ENCODE measurements at regions not wholly inside any gene's neighbourhood (a gene's known extent, or its start where the extent isn't known, plus 50 kb on each side); places are given as distances from the start of the nearest gene placed in this dataset.

GRCh38 chr2:144240656-144241339 is 279.1 kb downstream of the ZEB2 start:
- DNase-seq, result peak; percentile 18

GRCh38 chr2:144239726-144240125 is 280.2 kb downstream of the ZEB2 start:
- no peak for DNase-seq

GRCh38 chr2:144239306-144239705 is 280.6 kb downstream of the ZEB2 start:
- DNase-seq, result no peak

- no peak for DNase-seq
Observed at GRCh38 chr2:144237830-144238627, 281.9 kb downstream of the ZEB2 start.

- no peak for DNase-seq
Observed at GRCh38 chr2:144237108-144237507, 282.8 kb downstream of the ZEB2 start.

GRCh38 chr2:144235050-144235449 is 284.9 kb downstream of the ZEB2 start:
- no peak for DNase-seq

GRCh38 chr2:144234542-144234871 is 285.4 kb downstream of the ZEB2 start:
- no peak for DNase-seq

- no peak for DNase-seq
Observed at GRCh38 chr2:144233733-144234541, 286.0 kb downstream of the ZEB2 start.

GRCh38 chr2:144233317-144233716 is 286.6 kb downstream of the ZEB2 start:
- DNase-seq, result no peak

GRCh38 chr2:144230448-144231085 is 289.4 kb downstream of the ZEB2 start:
- DNase-seq, result no peak

GRCh38 chr2:144230033-144230432 is 289.9 kb downstream of the ZEB2 start:
- no peak for DNase-seq

GRCh38 chr2:144229296-144229695 is 290.6 kb downstream of the ZEB2 start:
- no peak for DNase-seq

GRCh38 chr2:144227427-144228105 is 292.4 kb downstream of the ZEB2 start:
- no peak for DNase-seq

- DNase-seq, result no peak
Observed at GRCh38 chr2:144225076-144225475, 294.8 kb downstream of the ZEB2 start.

- DNase-seq, result no peak
Observed at GRCh38 chr2:144224472-144224871, 295.4 kb downstream of the ZEB2 start.

GRCh38 chr2:144219979-144220378 is 299.9 kb downstream of the ZEB2 start:
- no peak for DNase-seq

- no peak for DNase-seq
Observed at GRCh38 chr2:144217853-144218633, 301.9 kb downstream of the ZEB2 start.

- DNase-seq, result no peak
Observed at GRCh38 chr2:144215701-144216675, 303.9 kb downstream of the ZEB2 start.

GRCh38 chr2:144215207-144215606 is 304.7 kb downstream of the ZEB2 start:
- DNase-seq, result no peak

GRCh38 chr2:144213797-144214196 is 306.1 kb downstream of the ZEB2 start:
- no peak for DNase-seq
